Stimulated activated naive CD4-positive, alpha-beta T cell treated with Interleukin-2 at 50 U/mL for 16 hours (primary cell): ENCODE measurements at regions not wholly inside any gene's neighbourhood (a gene's known extent, or its start where the extent isn't known, plus 50 kb on each side); places are given as distances from the start of the nearest gene placed in this dataset.
"Not testable (repeated sequence)": the region's sequence is repeated elsewhere in the genome, so short reads cannot be mapped to it uniquely, and the experiment has no call there.

ENCODE experiments used
- DNase-seq: peaks from one replicate; lab custom pipeline; 2025; lab: John Stamatoyannopoulos, UW

DNA sequence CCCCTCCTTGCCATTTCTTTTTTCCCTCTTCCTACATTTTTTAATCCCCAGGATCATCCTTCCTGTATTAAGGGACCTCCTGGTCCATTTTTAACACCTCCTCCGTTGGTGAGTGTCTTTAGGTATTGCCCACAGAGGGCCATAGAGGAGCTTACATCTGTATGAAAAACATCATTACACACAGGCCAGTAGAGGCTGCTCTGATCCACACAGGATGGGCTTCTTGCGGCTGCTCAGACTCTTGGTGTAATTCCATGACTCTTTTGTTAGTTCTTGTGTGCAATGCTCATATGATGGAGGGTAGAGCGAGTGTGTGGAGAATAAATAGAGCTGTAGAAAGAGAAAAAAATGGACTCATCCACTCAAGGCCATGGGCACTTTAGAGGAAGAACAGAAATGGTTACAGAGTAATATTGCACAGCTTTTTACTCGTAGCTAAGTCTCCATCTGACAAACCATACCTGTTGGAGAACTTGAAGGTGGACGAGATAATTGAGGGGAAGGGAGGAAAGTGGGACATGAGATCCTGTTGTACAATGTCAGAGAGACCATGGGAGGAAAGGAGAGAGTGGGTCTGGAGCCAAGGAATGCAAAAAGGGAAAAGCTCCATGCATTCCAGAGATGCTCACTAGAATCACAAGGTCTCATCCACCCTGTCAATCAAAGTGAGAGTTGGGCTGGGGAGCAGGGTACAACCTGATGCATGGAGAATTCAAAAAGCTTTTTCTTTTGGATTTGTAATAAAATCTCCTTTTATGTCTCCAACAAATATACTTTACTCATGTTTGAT lies 129.7 kb upstream of the TNP1 start:
- DNase-seq: no peak

DNA sequence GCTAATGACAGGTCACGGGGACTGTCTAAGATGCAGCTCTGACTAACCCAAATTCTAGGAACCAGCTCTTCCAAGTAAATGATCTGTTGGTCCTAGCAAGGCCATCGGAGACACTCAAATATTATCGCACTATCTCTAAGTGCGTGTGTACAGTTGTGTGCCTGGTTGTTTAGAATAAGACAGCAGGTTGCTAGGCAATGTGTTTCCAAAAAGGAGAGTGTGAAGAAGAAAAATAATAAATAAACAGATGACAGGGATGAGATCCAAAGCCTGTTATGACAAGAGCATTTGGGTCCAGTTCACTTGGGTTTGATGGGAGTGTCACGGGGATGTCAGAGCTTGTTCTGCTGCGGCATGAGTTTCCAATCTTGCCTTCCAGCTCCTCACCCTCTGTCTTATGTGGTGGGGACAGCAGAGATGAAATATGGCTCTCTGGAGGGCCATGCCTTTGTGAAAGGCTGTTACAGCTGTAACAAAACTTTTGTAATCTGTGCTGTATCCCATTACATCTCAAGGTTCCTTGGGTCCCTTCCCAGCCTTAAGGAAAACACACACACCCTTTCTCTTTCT lies 127.5 kb upstream of the TNP1 start:
- DNase-seq: no peak

DNA sequence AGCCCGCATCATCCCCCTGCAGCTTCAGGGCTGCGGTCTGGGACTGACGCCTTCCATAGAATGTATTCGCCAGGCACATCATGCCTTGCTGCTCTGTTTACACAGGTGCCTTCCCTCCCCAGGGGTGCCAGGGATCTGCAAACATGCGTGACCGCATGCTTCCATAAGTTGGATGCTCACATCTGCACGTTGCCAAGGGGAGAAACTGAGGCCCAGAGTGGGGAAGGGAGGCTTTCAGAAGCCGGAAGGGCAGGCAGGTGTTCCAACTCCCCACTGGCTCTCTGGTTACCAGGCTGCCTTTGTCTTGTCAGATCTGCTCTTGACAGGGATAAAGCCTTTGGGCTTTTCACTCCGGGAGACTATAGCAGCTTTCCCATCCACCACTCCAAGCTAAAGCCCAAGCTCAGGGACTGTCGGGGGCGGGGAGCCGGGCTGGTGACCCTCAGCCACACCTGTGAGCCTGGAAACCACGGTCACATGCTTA lies 125.8 kb upstream of the TNP1 start:
- no peak for DNase-seq

DNA sequence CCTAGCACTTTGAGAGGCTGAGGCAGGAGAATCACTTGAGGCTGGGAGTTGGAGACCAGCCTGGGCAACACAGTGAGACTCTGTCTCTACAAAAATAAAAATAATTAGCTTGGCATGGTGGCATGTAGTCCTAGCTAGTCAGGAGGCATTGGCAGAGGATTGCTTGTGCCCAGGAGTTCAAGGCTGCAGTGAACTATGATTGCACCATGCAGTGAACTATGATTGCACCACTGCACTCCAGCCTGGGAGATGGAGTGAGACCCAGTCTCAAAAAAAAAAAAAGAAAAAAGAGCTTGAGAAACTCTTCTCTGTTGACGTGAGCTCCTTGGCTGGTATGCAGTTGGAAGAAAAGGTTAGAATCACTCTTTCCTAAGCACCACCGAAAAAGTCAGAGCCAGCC lies 125.1 kb upstream of the TNP1 start:
- no peak for DNase-seq

DNA sequence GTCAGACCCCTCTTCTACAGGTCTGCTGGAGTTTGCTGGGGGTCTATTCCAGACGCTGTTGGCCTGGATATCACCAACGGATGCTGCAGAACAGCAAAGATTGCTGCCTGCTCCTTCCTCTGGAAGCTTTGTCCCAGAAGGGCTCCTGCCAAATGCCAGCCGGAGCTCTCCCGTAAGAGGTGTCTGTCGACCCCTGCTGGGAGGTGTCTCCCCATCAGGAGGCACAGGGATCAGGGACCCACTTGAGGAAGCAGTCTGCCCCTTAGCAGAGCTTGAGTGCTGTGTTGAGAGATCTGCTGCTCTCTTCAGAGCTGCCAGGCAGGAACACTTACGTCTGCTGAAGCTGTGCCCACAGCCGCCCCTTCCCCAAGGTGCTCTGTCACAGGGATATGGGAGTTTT lies 122.1 kb upstream of the TNP1 start:
- DNase-seq: not testable (repeated sequence)

DNA sequence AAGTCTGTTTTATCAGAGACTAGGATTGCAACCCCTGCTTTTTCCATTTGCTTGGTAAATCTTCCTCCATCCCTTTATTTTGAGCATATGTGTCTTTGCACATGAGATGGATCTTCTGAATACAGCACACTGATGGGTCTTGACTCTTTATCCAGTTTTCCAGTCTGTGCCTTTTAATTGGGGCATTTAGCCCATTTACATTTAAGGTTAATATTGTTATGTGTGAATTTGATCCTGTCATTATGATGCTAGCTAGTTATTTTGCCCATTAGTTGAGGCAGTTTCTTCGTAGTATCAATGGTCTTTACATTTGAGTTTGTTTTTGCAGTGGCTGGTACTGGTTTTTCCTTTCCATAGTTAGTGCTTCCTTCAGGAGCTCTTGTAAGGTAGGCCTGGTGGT lies 120.6 kb upstream of the TNP1 start:
- not testable (repeated sequence) for DNase-seq

DNA sequence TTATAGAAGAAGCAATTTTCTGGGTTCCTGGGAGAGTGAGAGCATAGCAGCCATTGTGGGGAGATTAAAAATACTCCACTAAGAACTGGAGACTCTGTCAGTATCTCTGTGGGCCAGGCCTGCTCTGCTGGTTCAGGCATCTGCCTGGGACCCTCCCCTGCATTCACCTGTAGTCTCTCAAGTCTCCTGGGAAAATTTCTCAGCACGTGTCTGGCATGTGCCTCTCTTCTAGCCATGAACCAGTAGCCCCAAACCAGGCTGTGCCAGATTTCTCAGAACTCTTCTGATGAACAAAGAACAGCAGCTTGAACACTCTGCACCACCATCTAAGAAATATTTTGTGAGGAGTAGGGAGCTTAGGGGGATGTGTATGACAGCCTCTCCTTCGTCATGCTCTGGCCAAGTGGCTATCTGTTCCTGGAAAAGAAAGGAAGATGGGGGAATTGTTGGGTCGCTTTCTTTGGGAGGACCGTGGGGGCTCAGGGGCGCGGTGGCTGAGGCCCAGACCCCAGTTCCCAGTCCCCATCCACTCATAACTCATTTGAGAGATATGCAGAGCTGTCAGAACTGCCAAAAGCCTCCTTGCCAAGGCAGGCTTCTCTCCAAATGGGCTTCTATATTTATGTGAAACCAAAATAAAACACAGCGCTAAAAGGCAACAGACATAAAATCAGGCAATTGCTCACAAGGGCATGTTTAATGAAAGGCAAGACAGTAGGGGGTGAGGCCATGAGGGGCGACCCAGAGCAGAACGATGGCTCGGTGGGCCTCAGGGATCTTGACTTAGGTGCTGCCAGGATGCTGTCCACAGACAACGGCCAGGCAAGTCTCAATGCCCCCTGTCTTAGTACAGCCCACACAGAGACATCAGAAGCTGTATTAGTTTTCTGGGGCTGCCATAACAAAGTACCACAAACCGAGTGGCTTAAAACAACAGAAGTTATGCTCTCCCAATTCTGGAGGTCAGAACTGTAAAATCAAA lies 114.7 kb upstream of the TNP1 start:
- no peak for DNase-seq

DNA sequence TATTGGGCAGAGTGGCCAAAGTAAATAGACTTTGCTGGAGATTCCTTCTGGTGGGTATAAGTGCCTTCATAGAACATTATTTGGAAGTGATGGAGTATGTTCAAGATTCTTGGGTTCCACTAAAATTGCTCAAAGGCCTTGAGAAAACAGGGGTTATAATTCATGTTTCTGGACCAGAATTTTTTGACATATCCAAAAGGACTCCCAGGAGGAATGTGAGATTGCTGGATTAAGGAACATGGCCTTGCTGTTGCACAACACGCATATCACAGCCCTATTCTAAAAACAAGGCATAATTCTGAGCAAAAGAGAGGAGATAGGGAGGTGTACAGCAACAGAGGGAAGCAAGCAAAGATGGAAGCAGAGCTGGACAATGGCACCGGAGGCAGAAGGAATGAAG lies 111.7 kb upstream of the TNP1 start:
- no peak for DNase-seq

DNA sequence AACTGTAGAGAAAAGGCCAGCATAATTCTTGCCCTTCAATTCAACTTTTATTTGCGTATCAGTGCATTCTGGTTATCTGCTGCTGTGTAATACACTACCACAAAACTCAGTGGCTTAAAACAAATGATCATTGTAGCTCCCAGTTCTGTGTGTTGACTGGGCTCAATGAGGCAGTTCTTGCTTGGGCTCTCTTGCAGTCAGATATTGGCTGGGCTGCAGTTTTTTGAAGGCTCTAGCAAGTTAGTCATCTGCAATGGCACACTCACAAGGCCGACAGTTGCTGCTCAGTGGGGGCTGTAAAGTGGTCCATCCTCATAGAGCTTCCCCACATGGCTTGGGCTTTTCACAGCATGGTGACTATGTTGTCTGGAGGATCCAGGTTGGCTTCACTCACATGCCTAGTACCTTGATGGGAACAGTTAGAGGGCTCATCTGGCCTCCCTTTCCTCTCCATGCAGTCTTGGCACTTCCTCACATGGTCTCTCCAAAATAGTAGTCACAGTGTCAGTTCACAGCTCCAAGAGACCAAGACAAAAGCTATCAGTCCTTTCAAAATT lies 110.6 kb upstream of the TNP1 start:
- no peak for DNase-seq

DNA sequence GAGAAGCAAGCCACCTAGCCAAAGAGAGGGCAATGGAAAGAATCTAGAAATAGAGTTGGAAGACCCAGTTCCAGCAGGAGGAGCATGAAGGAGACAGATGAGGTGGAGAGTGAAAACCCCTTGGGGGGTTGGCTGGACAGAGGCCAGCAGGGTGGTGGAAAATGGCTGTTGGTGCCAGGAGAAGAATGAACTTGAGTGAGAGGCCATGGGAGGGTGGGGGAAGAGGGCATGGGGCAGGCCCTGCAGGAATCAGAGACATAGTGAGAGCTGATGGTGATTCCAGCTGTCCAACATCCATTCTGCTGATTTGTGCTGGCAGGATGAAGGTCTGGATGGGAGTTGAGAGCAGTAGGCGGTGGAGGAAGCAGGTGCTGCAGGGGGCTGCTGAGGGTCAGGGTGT lies 108.0 kb upstream of the TNP1 start:
- no peak for DNase-seq

DNA sequence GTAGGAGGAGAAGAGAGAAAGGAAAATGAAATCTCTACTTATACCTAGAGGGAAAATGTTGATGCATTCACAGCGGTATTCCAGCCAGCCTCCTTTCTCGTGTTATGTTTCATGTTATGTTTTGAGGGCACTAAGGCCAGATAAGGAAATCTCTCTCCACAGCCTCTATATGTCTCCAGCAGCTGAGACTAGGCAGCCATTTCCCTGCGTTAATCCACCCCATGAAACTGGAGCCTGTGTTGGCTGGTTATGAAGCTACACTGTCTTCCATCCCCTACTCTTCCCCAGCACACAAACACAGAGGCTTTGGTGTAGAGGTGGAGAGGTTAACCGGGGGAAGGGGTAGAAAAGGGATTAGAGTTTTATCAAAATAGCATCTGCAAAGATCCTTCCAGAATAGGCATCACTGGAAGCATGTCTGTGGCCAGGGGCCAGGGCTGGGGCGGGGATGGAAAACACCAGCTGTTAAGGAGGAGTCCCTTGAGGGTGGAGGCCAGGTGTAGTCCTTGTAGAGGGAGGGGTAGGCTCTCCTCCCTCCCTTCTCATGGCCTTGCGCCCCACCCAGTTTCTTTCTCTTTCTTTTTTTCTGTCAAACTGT lies 100.9 kb upstream of the TNP1 start:
- DNase-seq: no peak

DNA sequence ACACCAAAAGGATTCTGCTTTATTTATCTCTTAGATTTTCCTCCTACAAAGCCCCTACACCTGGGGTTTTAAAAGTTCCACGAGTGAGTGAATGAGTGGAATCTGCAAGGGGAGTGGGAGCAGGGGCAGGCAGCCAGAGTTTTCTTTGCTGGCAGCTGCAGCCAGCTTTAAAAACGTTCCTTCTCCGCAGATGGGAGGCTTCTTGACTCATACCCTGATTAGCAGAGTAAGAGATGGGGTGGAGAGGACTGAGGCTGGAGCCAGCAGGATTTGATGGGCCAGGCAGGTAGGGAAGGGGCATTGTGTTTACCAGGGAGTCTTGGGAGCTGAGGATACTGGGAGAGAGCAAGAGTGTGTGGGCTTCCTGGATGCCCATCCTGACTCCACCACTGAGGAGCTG lies 99.6 kb upstream of the TNP1 start:
- DNase-seq: no peak

DNA sequence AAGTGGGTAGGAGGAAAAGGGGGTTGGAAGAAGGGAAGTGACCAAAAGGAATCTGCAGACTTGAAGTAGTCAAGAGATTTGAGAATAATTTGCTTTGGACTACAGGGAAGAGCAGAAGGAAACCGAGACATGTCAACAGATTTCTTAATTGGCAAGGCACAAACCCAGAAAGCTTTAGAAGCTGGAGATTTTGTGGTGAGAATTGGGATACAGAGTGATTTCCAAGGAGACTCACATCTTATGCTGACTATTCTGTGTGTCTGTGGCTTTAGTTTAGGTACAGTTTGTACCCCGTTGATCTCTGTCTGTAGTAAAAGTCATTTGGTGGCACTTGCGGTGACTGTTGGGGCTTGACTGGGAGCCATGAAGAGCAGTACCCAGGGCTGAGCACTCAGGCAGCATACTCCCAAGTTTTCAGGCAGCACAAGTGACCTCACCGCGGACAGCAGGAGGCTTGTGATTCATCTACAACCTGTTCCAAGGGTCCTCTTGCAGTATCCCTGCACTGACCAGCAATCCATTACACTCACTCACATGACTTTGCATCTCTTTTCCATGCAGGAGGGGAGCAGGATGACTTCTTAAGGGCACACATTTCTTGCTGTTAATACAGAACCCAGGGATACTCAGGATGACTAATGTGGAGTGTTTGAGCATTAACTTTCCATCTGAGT lies 97.1 kb upstream of the TNP1 start:
- no peak for DNase-seq

DNA sequence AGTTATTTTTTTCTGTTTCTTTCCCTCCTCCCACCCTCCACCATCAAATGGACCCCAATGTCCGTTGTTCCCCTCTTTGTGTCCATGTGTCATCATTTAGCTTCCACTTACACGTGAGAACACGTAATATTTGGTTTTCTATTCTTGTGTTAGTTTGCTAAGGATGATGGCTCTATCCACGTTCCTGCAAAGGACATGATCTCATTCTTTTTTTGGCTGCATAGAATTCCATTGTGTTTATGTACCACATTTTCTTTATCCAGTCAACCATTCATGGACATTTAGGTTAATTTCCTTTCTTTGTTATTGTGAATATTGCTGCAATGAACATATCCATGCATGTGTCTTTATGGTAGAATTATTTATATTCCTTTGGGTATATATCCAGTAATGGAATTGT lies 91.3 kb upstream of the TNP1 start:
- DNase-seq: no peak

DNA sequence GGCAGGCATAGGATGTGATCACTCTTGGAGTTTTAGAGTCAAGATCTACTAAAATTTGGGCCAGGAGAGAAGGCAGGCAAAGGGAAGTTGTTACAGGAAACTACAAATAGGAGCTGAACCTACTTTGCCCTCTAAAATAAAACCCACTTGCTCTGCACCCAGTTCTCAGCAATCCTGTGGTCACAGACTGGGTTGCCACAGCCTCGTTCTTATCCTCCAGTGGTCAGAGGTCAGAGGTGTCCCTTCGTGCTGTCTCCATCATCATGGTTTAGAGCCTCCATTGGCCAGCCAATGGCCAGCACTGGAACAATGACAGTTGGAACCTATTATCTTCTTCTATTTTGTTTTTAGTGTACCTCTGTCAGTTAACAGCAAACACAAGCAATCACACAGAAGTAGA lies 90.7 kb upstream of the TNP1 start:
- DNase-seq: no peak

DNA sequence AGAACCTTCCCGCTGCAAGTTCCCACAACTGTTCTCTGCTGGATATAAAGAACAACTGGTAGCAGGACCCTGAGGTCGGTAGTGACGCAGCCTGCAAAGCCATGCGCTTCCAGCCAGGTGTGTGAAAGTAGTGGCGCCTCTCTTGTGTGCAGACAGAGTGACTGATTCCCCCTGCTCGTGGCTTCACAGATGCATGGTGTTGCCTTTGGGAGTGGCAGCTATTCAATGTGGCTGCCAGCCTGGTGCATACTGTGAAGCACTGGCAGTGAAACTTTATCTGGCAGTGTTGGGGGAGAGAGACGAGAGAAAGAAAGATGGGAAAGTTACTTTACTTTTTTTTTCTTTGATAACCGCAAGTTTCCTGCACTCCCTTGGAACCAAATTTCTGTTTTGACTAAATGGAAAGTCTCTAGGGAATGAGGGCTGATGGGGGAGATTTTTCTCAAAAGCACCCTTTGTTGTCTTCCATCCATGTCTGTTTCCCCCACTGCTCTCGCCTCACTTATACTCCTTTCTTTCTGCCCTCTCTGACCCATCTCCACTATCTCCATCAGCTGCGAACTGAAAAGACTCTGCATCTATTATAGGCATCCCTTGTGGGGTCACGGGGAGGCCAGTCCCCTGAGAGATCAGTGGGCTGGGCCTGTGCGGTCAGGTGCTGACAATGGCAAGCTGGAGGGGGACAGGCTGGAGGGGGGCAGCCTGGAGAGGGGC lies 90.0 kb upstream of the TNP1 start:
- no peak for DNase-seq

DNA sequence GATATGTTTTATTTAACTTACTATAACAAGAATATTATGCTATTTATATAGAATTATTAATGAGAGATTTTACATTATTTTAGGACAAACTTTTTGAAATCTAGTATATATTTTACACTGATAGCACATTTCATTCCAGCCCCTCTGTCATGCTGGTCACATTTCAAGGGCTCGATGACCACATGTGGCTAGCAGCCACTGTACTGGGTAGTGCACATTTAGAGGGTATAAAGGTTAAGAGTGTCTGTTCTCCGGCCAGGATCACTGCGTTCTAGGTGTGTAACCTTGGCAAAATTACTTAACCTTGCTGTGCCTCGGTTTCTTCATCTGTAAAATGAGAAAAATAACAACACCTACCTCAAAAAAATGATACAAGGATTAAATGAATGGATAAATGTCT lies 87.2 kb upstream of the TNP1 start:
- no peak for DNase-seq

DNA sequence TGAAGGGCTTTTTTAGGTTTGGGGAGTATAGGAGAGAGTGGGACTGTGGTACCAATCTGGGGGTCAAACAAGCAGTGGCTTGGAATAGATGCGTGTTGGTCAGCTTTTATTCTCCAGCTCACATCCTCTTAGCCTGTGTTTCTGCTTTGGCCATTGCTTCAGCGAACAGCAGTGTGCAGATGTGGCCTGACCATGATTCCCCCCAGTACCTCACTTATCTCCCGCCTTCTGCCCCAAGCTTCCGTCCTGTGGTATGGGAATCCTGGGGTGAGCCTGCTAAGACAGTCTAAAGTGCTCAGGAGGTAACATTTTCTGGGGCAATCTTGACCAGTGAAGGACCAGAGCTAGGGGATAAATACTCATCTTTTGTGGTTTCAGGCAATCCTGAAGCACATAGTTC lies 84.9 kb upstream of the TNP1 start:
- no peak for DNase-seq

DNA sequence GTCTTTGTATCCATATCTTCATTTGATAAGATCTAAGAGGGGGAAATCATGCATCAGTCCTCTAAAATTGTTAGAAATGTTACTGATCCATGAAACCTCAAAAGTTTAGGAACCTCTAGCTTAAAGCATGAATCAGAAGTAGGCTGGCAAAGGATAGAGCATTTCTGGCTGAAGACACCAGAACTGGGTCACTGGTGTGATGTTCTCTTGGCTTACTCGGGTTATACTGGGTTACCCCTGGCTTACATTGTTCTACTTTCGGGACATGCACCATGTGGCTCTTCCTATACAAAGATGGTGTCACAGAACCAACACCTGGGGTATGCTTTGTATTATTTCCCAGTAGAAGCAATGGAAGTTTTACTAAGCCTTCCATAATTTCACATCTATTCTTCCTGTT lies 83.2 kb upstream of the TNP1 start:
- DNase-seq: no peak

DNA sequence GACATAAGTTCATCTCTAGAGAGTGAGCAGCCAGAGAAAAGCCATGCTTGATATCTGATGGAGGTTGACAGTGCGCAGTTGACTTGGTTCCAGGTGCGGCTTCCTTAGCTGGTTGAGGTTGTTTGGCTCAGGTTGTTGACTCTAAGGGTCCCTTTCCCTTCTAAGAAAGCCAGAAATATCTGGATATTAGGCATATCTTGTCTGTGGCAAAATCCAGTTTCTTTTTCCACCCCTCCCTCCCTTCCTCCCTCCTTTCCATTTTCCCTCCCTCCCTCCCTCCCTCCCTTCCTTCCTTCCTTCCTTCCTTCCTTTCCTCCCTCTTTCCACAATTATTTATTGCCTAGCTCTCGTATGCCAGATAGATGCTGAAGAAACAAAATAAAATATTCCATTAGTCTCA lies 82.6 kb upstream of the TNP1 start:
- DNase-seq: no peak

DNA sequence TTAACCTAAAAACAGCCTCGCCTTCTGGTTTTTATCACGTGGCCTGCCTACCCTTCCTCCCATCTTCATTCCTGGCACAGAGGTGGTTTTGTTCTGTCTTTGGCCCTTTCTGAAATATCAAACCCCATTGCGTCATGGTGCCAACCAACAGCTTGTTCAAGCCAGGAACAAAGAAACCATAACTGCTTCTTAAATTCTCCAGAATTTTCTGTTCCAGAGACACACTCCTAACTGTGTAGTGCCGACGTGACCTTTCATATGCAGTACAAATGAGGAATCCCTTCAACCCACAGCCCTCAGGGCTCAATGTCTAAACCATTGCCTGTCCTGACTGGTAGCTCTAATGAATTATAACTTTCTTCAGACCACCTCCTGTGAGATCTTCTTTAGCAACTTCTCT lies 82.2 kb upstream of the TNP1 start:
- DNase-seq: no peak
